ENCODE measurements at regions not wholly inside any gene's neighbourhood (a gene's known extent, or its start where the extent isn't known, plus 50 kb on each side); places are given as distances from the start of the nearest gene placed in this dataset.

- no peak for TF ChIP-seq SP1 (IDR thresholded peaks at IDR 0.05)
- no peak for TF ChIP-seq GABPA (IDR thresholded peaks at IDR 0.05 in 1 of 2, conservative IDR thresholded peaks at IDR 0.05 in 1 of 2)
- no peak for TF ChIP-seq CTCF (IDR thresholded peaks at IDR 0.05; ENCODE audit: low read depth, low read length, missing input control)
- TF ChIP-seq REST (IDR thresholded peaks at IDR 0.05), result no peak
Observed at GRCh38 chr11:116596346-116597260, 176.2 kb downstream of the BUD13 start.
